ENCODE measurements at regions not wholly inside any gene's neighbourhood (a gene's known extent, or its start where the extent isn't known, plus 50 kb on each side); places are given as distances from the start of the nearest gene placed in this dataset.

DNA sequence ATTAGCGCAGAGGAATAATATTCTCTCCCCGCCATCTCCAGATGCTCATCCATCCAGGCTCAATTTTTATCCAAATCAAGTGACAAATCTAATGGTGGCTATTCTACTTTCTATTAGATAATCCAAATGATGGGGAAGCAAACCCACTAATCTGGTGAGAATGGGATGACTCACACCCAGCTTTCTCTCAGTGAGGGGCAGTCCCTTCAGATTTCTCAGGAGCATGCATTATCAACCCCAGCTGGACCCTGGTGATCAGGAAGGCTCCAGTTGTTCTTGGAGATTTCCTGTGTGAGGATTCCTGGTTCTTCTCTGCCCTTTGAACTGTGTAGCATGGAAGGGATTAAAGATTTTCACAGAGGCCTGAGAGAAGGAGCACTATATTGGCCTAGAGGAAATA is 358.0 kb downstream of the WDR72 start:
- Histone ChIP-seq H3K4me3 (ENCODE audit: low read depth in 1 of 5, low read length in 5 of 5) (no peak overlapping the region), H3K36me3 (ENCODE audit: control insufficient read depth in 5 of 5, insufficient read depth in 5 of 5, low read length in 5 of 5) (no peaks in the 10 kb centered on the region), H3K27ac (ENCODE audit: low read depth, low read length) (no peak overlapping the region), H3K9ac (ENCODE audit: low read length in 5 of 5) (no peak overlapping the region), H3K27me3 (ENCODE audit: control insufficient read depth in 5 of 5, insufficient read depth in 4 of 5, low read length in 5 of 5) (no peaks in the 10 kb centered on the region), H3K9me3 (ENCODE audit: control insufficient read depth in 5 of 5, low read length in 5 of 5) (no peaks in the 10 kb centered on the region), H3K4me1 (ENCODE audit: control insufficient read depth in 5 of 5, insufficient read depth in 5 of 5, low read length in 5 of 5) (no peaks in the 10 kb centered on the region)

DNA sequence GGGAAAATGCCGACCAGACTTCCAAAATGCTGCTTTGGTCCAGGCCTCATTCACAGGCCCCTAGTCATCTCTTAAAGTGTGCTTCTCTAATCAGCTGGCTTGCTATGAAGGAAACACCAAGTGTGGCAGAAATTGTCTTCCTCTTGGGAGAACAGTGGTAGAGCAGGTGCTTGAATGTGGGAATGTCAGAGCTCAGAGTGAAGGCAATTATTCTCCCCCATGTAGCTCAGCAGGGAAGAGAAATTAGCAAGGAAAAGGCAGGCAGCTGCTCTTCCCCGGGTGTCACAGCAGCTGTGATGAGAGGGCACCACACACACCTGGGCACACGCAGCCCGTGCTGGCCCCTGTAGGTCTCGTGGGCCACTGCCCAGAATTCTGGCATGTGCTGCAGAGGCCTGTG is 358.5 kb downstream of the WDR72 start:
- Histone ChIP-seq H3K9me3 (ENCODE audit: control insufficient read depth in 5 of 5, low read length in 5 of 5) (no peaks in the 10 kb centered on the region), H3K4me1 (ENCODE audit: control insufficient read depth in 5 of 5, insufficient read depth in 5 of 5, low read length in 5 of 5) (no peaks in the 10 kb centered on the region), H3K9ac (ENCODE audit: low read length in 5 of 5) (no peak overlapping the region), H3K4me3 (ENCODE audit: low read depth in 1 of 5, low read length in 5 of 5) (no peak overlapping the region), H3K36me3 (ENCODE audit: control insufficient read depth in 5 of 5, insufficient read depth in 5 of 5, low read length in 5 of 5) (no peaks in the 10 kb centered on the region), H3K27ac (ENCODE audit: low read depth, low read length) (no peak overlapping the region), H3K27me3 (ENCODE audit: control insufficient read depth in 5 of 5, insufficient read depth in 4 of 5, low read length in 5 of 5) (no peaks in the 10 kb centered on the region)

DNA sequence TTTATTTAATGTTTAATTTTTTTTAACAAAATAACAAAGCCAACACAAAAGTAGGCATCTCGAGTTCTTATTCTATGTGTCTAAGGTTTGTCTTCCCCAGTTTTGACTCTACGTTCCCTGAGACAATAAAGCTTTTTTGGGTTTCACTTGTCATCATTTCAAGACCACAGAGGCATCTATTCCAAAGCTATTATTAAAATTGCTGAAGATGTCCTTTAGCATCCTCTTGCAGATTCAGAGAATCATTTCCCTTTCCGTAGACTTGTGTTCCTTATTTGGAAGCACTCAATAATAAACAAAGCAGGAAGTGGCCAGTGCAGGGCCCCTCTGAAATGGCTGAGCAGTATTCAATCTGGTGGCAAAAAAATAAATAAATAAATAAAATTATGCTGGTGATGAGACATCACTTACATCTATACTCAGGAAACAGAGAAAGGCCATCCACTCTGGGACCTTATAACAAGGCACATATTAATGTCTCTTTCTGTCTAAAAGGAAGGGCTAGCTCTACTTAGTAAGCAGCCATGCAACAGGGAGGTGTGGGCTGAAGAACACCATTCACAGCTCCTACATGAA is 362.3 kb downstream of the WDR72 start:
- Histone ChIP-seq H3K27ac (ENCODE audit: low read depth, low read length) (no peak overlapping the region), H3K4me3 (ENCODE audit: low read depth in 1 of 5, low read length in 5 of 5) (no peak overlapping the region), H3K27me3 (ENCODE audit: control insufficient read depth in 5 of 5, insufficient read depth in 4 of 5, low read length in 5 of 5) (no peaks in the 10 kb centered on the region), H3K36me3 (ENCODE audit: control insufficient read depth in 5 of 5, insufficient read depth in 5 of 5, low read length in 5 of 5) (no peaks in the 10 kb centered on the region), H3K4me1 (ENCODE audit: control insufficient read depth in 5 of 5, insufficient read depth in 5 of 5, low read length in 5 of 5) (no peaks in the 10 kb centered on the region), H3K9me3 (ENCODE audit: control insufficient read depth in 5 of 5, low read length in 5 of 5) (no peaks in the 10 kb centered on the region), H3K9ac (ENCODE audit: low read length in 5 of 5) (no peak overlapping the region)

DNA sequence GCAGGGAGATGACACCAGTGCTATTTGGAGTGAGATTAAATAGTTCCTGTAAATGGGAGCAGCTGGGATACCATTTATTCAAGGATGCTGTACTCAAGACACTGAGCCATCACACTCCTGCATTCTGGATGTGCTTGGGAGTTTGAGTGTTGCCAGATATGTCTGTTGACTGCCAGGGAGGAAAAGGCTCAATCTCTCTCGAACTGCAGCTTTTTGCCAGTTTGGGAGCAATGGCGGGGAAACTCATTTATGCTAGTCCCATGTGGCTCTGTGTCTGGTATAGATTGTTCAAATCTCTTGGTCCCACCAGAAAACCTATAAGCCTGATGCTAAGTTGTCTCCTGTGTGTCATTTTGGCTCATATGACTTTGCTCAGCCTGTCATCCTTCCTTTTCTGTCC is 363.6 kb downstream of the WDR72 start:
- no peak overlapping the region for H3K4me3 ChIP-seq (ENCODE audit: low read depth in 1 of 5, low read length in 5 of 5)

DNA sequence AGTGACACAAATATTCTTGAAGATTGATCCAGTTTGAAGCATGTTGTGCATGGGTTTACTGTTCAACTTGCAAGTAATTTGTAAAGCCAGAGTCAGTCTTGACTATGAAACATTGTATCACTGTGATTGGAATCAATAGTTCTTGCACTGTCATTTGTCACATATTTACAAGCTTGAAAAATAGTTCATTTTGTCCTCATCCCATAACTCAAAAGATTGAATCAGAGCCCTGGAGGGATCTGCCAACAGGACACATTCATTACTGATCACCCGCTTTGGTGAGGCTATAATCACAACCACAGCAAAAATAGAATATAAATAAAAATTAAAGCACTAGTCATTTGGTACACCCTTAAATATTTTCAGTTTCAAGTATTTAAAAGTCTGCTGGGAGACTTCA is 368.9 kb downstream of the WDR72 start:
- Histone ChIP-seq H3K9me3 (ENCODE audit: control insufficient read depth in 5 of 5, low read length in 5 of 5) (no peaks in the 10 kb centered on the region), H3K4me3 (ENCODE audit: low read depth in 1 of 5, low read length in 5 of 5) (no peak overlapping the region), H3K27ac (ENCODE audit: low read depth, low read length) (no peak overlapping the region), H3K4me1 (ENCODE audit: control insufficient read depth in 5 of 5, insufficient read depth in 5 of 5, low read length in 5 of 5) (no peaks in the 10 kb centered on the region), H3K27me3 (ENCODE audit: control insufficient read depth in 5 of 5, insufficient read depth in 4 of 5, low read length in 5 of 5) (no peaks in the 10 kb centered on the region), H3K9ac (ENCODE audit: low read length in 5 of 5) (no peak overlapping the region), H3K36me3 (ENCODE audit: control insufficient read depth in 5 of 5, insufficient read depth in 5 of 5, low read length in 5 of 5) (no peaks in the 10 kb centered on the region)

More for the DNA sequence above, 363.6 kb downstream of the WDR72 start:
- no peaks in the 10 kb centered on the region for H3K9me3 ChIP-seq (ENCODE audit: control insufficient read depth in 5 of 5, low read length in 5 of 5)
- H3K36me3 ChIP-seq (ENCODE audit: control insufficient read depth in 5 of 5, insufficient read depth in 5 of 5, low read length in 5 of 5), result no peaks in the 10 kb centered on the region
- H3K9ac ChIP-seq (ENCODE audit: low read length in 5 of 5), result no peak overlapping the region
- no peak overlapping the region for H3K27ac ChIP-seq (ENCODE audit: low read depth, low read length)
- H3K4me1 ChIP-seq (ENCODE audit: control insufficient read depth in 5 of 5, insufficient read depth in 5 of 5, low read length in 5 of 5), result no peaks in the 10 kb centered on the region
- H3K27me3 ChIP-seq (ENCODE audit: control insufficient read depth in 5 of 5, insufficient read depth in 4 of 5, low read length in 5 of 5), result no peaks in the 10 kb centered on the region

DNA sequence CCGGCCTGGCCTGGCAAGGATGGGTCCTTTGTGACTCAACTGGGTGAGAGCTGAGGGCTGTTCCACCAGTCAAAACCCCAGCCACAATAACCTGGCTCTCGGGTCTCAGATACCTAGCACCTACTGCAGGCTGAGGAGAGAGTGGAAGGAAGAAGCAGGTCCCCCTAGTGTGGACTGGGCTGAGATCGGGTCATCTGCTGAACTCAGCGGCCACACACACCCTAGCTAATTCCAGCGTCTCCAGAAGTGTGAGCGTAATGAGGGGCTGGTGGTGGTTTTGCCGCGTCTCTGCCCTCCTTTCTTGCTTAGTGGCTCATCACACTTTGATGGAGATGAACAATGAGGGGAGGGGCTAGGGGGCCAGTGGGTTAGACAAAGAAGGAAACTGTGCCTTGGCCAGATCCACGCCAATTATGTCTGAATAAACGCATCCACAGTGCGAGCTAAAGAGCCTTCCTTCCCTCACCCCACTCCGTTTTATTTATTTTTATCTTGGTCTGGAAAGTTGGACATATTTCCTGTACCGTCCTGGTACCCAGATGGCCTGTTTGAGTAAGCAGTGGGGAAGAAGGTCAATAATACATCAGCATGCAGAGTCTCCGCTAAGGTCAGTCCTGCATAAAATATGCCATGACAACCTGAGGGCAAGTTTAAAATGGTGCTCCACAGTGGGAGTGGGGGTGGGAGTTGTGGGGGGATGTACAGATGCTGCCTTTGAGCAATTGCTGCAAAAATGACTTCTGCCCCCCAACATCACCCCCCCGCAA is 370.0 kb downstream of the WDR72 start:
- H3K27ac ChIP-seq (ENCODE audit: low read depth, low read length), result no peak overlapping the region
- H3K4me1 ChIP-seq (ENCODE audit: control insufficient read depth in 5 of 5, insufficient read depth in 5 of 5, low read length in 5 of 5), result no peaks in the 10 kb centered on the region
- H3K4me3 ChIP-seq (ENCODE audit: low read depth in 1 of 5, low read length in 5 of 5), result no peak overlapping the region
- peaks cover 0 to 1% (median 0%) of the 10 kb centered on the region in 5 donors for H3K27me3 ChIP-seq (ENCODE audit: control insufficient read depth in 5 of 5, insufficient read depth in 4 of 5, low read length in 5 of 5)
- H3K9me3 ChIP-seq (ENCODE audit: control insufficient read depth in 5 of 5, low read length in 5 of 5), result no peaks in the 10 kb centered on the region
- H3K9ac ChIP-seq (ENCODE audit: low read length in 5 of 5), result no peak overlapping the region
- no peaks in the 10 kb centered on the region for H3K36me3 ChIP-seq (ENCODE audit: control insufficient read depth in 5 of 5, insufficient read depth in 5 of 5, low read length in 5 of 5)

DNA sequence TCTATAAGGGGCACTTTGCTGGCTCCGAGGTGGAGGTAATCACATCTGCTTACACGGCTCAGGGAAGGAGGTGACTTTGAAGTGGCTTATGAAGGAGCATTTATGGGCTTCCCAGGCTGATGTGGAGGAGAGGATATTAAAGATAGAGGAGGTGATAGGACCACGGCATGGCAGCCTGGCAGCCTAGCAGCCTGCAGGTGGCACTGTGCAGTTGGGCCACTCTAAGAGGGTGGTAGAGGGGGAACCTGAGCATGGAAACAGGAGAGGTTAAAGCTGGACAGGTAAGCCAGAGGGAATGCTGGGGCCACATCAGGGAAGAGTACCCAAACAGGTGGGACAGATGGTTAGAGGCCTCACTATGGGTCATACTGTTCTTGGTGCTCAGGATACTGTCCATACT is 375.0 kb downstream of the WDR72 start:
- Histone ChIP-seq H3K9me3 (ENCODE audit: control insufficient read depth in 5 of 5, low read length in 5 of 5) (peaks cover 0 to 4% (median 0%) of the 10 kb centered on the region in 5 donors), H3K9ac (ENCODE audit: low read length in 5 of 5) (no peak overlapping the region), H3K36me3 (ENCODE audit: control insufficient read depth in 5 of 5, insufficient read depth in 5 of 5, low read length in 5 of 5) (no peaks in the 10 kb centered on the region), H3K27me3 (ENCODE audit: control insufficient read depth in 5 of 5, insufficient read depth in 4 of 5, low read length in 5 of 5) (peaks cover 0 to 3% (median 0%) of the 10 kb centered on the region in 5 donors), H3K27ac (ENCODE audit: low read depth, low read length) (no peak overlapping the region), H3K4me1 (ENCODE audit: control insufficient read depth in 5 of 5, insufficient read depth in 5 of 5, low read length in 5 of 5) (no peaks in the 10 kb centered on the region), H3K4me3 (ENCODE audit: low read depth in 1 of 5, low read length in 5 of 5) (no peak overlapping the region)

DNA sequence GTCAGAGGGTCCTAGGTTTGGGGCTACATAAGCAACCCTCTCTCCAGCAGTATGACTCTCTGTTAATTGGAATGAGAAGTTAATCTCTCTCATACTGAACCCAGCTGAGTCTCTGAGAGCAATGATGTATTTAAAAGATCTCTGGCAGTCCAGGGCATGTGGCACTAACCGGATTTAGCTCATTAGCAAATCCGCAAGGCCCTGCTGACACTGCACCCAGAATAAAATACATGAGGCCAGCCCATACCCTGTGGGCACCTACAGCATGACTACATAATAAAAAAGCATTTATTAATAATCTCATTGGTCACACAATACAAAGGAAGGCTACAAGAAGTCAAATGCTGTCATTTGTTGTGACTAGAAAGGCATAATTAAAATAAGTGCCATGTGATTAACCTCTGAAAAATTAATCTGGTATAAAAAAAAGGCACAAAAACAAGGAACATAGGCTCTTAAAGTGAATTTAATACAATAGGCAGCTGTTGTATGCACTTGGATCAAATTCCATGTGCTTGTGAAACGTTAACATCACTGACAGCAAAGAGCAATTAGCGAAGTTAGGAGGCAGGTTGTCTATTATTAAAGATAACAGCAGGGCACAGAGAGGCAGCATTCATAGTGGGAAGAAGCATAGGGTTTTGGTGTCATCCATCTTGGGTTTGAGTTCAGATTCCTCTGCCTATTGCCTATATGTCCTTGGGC is 381.2 kb downstream of the WDR72 start:
- no peak overlapping the region for H3K4me3 ChIP-seq (ENCODE audit: low read depth in 1 of 5, low read length in 5 of 5)
- no peak overlapping the region for H3K9ac ChIP-seq (ENCODE audit: low read length in 5 of 5)
- H3K27ac ChIP-seq (ENCODE audit: low read depth, low read length), result no peak overlapping the region

DNA sequence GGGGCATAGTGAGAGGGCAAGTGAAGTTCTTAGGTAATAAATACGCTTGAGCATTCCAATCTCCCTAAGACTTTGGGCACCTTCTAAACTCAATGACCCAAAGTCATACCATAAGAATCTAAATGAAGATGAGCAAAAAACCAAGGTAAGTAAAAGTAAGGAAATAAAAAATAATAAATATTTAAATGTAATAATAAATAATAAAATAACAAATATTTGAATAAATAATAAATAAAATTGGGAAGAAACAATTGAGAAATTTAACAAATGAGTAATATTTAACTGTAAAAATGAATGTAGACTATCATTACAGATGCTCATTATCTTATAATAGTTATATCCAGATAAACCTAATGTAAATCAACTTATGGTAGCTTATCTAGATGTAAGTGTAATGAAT is 391.7 kb downstream of the WDR72 start:
- H3K27me3 ChIP-seq (ENCODE audit: control insufficient read depth in 5 of 5, insufficient read depth in 4 of 5, low read length in 5 of 5), result no peaks in the 10 kb centered on the region
- H3K9ac ChIP-seq (ENCODE audit: low read length in 5 of 5), result no peak overlapping the region
- H3K9me3 ChIP-seq (ENCODE audit: control insufficient read depth in 5 of 5, low read length in 5 of 5), result peaks cover 3 to 15% (median 6%) of the 10 kb centered on the region in 5 donors
- no peak overlapping the region for H3K4me3 ChIP-seq (ENCODE audit: low read depth in 1 of 5, low read length in 5 of 5)
- no peaks in the 10 kb centered on the region for H3K36me3 ChIP-seq (ENCODE audit: control insufficient read depth in 5 of 5, insufficient read depth in 5 of 5, low read length in 5 of 5)
- H3K27ac ChIP-seq (ENCODE audit: low read depth, low read length), result no peak overlapping the region
- H3K4me1 ChIP-seq (ENCODE audit: control insufficient read depth in 5 of 5, insufficient read depth in 5 of 5, low read length in 5 of 5), result no peaks in the 10 kb centered on the region

More for the DNA sequence above, 381.2 kb downstream of the WDR72 start:
- H3K27me3 ChIP-seq (ENCODE audit: control insufficient read depth in 5 of 5, insufficient read depth in 4 of 5, low read length in 5 of 5), result no peaks in the 10 kb centered on the region
- peaks cover 0 to 4% (median 0%) of the 10 kb centered on the region in 5 donors for H3K9me3 ChIP-seq (ENCODE audit: control insufficient read depth in 5 of 5, low read length in 5 of 5)
- no peaks in the 10 kb centered on the region for H3K4me1 ChIP-seq (ENCODE audit: control insufficient read depth in 5 of 5, insufficient read depth in 5 of 5, low read length in 5 of 5)
- H3K36me3 ChIP-seq (ENCODE audit: control insufficient read depth in 5 of 5, insufficient read depth in 5 of 5, low read length in 5 of 5), result no peaks in the 10 kb centered on the region

DNA sequence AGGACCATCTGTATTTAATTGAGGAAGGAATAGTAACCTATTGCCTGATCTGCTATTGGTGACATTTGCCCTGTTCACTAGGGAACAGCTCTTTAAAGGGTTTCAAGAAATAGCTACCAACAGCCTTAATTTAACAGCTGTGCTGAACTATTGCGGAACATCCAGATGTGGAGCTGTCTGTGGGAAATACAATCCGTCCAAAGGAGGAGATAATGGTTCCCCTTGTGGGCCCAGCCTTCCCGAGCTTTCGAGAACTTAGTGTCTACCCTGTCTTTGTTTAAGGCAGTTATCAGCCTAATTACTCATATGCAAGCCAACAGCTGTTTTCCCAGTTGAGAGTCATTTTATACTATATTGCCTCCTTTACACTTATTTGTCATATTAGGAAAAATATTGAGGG is 398.6 kb downstream of the WDR72 start:
- Histone ChIP-seq H3K4me3 (ENCODE audit: low read depth in 1 of 5, low read length in 5 of 5) (no peak overlapping the region), H3K27me3 (ENCODE audit: control insufficient read depth in 5 of 5, insufficient read depth in 4 of 5, low read length in 5 of 5) (no peaks in the 10 kb centered on the region), H3K27ac (ENCODE audit: low read depth, low read length) (no peak overlapping the region), H3K9ac (ENCODE audit: low read length in 5 of 5) (no peak overlapping the region), H3K36me3 (ENCODE audit: control insufficient read depth in 5 of 5, insufficient read depth in 5 of 5, low read length in 5 of 5) (no peaks in the 10 kb centered on the region), H3K4me1 (ENCODE audit: control insufficient read depth in 5 of 5, insufficient read depth in 5 of 5, low read length in 5 of 5) (no peaks in the 10 kb centered on the region), H3K9me3 (ENCODE audit: control insufficient read depth in 5 of 5, low read length in 5 of 5) (no peaks in the 10 kb centered on the region)

Measured in subcutaneous abdominal adipose tissue (tissue), 5 donors.